Activated T-cell treated with anti-CD3 and anti-CD28 coated beads, Interleukin-2, amount 50 U/mL, for 72 hours (primary cell): ENCODE measurements at regions not wholly inside any gene's neighbourhood (a gene's known extent, or its start where the extent isn't known, plus 50 kb on each side); places are given as distances from the start of the nearest gene placed in this dataset.
"Not testable (repeated sequence)": the region's sequence is repeated elsewhere in the genome, so short reads cannot be mapped to it uniquely, and the experiment has no call there.

Source experiments
- ATAC-seq, 2 donors: fragments of 150-1000 bp; cut with Tn5 transposase; replicated peaks in 1 of 2; 2 replicates each; pipeline ENCODE4 v1.10.0; 2021; ENCODE audit warnings: moderate library complexity in 2 of 2, mild to moderate bottlenecking in 1 of 2
- DNase-seq, 2 donors: peaks; one replicate each; pipeline ENCODE4 v3.0.0; 2021 to 2022; ENCODE audit warnings: mixed read lengths in 1 of 2
- H3K27ac Mint-ChIP-seq: one replicate; pipeline ENCODE4 v1.8.0; 2022; ENCODE audit warnings: mild to moderate bottlenecking, moderate library complexity, mixed read lengths
- H3K27me3 Mint-ChIP-seq: one replicate; pipeline ENCODE4 v1.8.0; 2022; ENCODE audit warnings: low read depth, mixed read lengths
- H3K36me3 Mint-ChIP-seq, 2 donors: one replicate each; pipeline ENCODE4 v1.8.0; 2022; ENCODE audit warnings: mixed read lengths in 2 of 2, mild to moderate bottlenecking in 1 of 2; ENCODE audit not compliant: insufficient read depth in 2 of 2
- H3K4me1 Mint-ChIP-seq: one replicate; pipeline ENCODE4 v1.8.0; 2022; ENCODE audit warnings: low read depth, mixed read lengths
- H3K4me3 Mint-ChIP-seq, 2 donors: one replicate each; pipeline ENCODE4 v1.8.0; 2022; ENCODE audit warnings: mild to moderate bottlenecking in 2 of 2, mixed read lengths in 2 of 2, moderate library complexity in 2 of 2
- H3K9me3 Mint-ChIP-seq, 2 donors: one replicate each; pipeline ENCODE4 v1.8.0; 2022; ENCODE audit warnings: mixed read lengths in 2 of 2

GRCh38 chr3:127435299-127435698 lies 147.5 kb upstream of the PRR20G start:
- H3K9me3 Mint-ChIP-seq, ATAC-seq, H3K36me3 Mint-ChIP-seq, H3K4me1 Mint-ChIP-seq, DNase-seq, H3K4me3 Mint-ChIP-seq, H3K27ac Mint-ChIP-seq: not testable (repeated sequence)
- peaks cover 39% of the 10 kb centered on the region for H3K27me3 Mint-ChIP-seq

GRCh38 chr3:127431066-127431465 lies 143.2 kb upstream of the PRR20G start:
- Mint-ChIP-seq H3K36me3 (no peaks in the 10 kb centered on the region), H3K27me3 (peaks cover 47% of the 10 kb centered on the region), H3K4me1 (no peaks in the 10 kb centered on the region), H3K27ac (no peak overlapping the region), H3K9me3 (no peaks in the 10 kb centered on the region), H3K4me3 (no peak overlapping the region)
- DNase-seq, result no peak
- ATAC-seq, result no peak

GRCh38 chr3:127428344-127428997 lies 140.6 kb upstream of the PRR20G start:
- H3K4me1 Mint-ChIP-seq, result no peaks in the 10 kb centered on the region
- H3K27ac Mint-ChIP-seq, result no peak overlapping the region
- DNase-seq (no peak), ATAC-seq (no peak)
- H3K4me3 Mint-ChIP-seq, result no peak overlapping the region
- no peaks in the 10 kb centered on the region for H3K9me3 Mint-ChIP-seq
- no peaks in the 10 kb centered on the region for H3K36me3 Mint-ChIP-seq
- H3K27me3 Mint-ChIP-seq, result peaks cover 66% of the 10 kb centered on the region

- H3K27ac Mint-ChIP-seq, result no peak overlapping the region
- DNase-seq (no peak), ATAC-seq (no peak)
- no peaks in the 10 kb centered on the region for H3K9me3 Mint-ChIP-seq
- H3K27me3 Mint-ChIP-seq, result peaks cover 70% of the 10 kb centered on the region
- H3K4me1 Mint-ChIP-seq, result no peaks in the 10 kb centered on the region
- no peaks in the 10 kb centered on the region for H3K36me3 Mint-ChIP-seq
- no peak overlapping the region for H3K4me3 Mint-ChIP-seq
These were observed 139.8 kb upstream of the PRR20G start for GRCh38 chr3:127427666-127428065.

- Mint-ChIP-seq H3K27ac (no peak overlapping the region), H3K4me1 (no peaks in the 10 kb centered on the region), H3K27me3 (peaks cover 65% of the 10 kb centered on the region), H3K9me3 (no peaks in the 10 kb centered on the region), H3K4me3 (no peak overlapping the region), H3K36me3 (no peaks in the 10 kb centered on the region)
- ATAC-seq (no peak), DNase-seq (no peak)
These were observed 139.3 kb upstream of the PRR20G start for GRCh38 chr3:127427156-127427555.

- Mint-ChIP-seq H3K9me3 (no peaks in the 10 kb centered on the region), H3K4me1 (no peaks in the 10 kb centered on the region), H3K27ac (no peak overlapping the region), H3K36me3 (no peaks in the 10 kb centered on the region), H3K4me3 (no peak overlapping the region), H3K27me3 (peaks cover 60% of the 10 kb centered on the region)
- DNase-seq (no peak), ATAC-seq (no peak)
These were observed 138.8 kb upstream of the PRR20G start for GRCh38 chr3:127426444-127427153.

GRCh38 chr3:127425505-127426443 lies 137.9 kb upstream of the PRR20G start:
- ATAC-seq (no peak), DNase-seq (no peak)
- Mint-ChIP-seq H3K36me3 (no peaks in the 10 kb centered on the region), H3K9me3 (no peaks in the 10 kb centered on the region), H3K4me3 (no peak overlapping the region), H3K27ac (no peak overlapping the region), H3K27me3 (peaks cover 52% of the 10 kb centered on the region), H3K4me1 (no peaks in the 10 kb centered on the region)

GRCh38 chr3:127424766-127425504 lies 137.1 kb upstream of the PRR20G start:
- peaks cover 48% of the 10 kb centered on the region for H3K27me3 Mint-ChIP-seq
- no peak overlapping the region for H3K4me3 Mint-ChIP-seq
- H3K9me3 Mint-ChIP-seq, result no peaks in the 10 kb centered on the region
- H3K36me3 Mint-ChIP-seq, result no peaks in the 10 kb centered on the region
- ATAC-seq, result no peak
- H3K27ac Mint-ChIP-seq, result no peak overlapping the region
- no peak for DNase-seq
- H3K4me1 Mint-ChIP-seq, result no peaks in the 10 kb centered on the region

- no peak overlapping the region for H3K27ac Mint-ChIP-seq
- H3K4me1 Mint-ChIP-seq, result no peaks in the 10 kb centered on the region
- H3K27me3 Mint-ChIP-seq, result peaks cover 52% of the 10 kb centered on the region
- no peaks in the 10 kb centered on the region for H3K36me3 Mint-ChIP-seq
- DNase-seq (no peak), ATAC-seq (no peak)
- no peak overlapping the region for H3K4me3 Mint-ChIP-seq
- no peaks in the 10 kb centered on the region for H3K9me3 Mint-ChIP-seq
These were observed 136.3 kb upstream of the PRR20G start for GRCh38 chr3:127423856-127424765.

- H3K27me3 Mint-ChIP-seq, result peaks cover 52% of the 10 kb centered on the region
- no peak overlapping the region for H3K27ac Mint-ChIP-seq
- DNase-seq, result no peak
- H3K9me3 Mint-ChIP-seq, result no peaks in the 10 kb centered on the region
- no peak overlapping the region for H3K4me3 Mint-ChIP-seq
- H3K36me3 Mint-ChIP-seq, result no peaks in the 10 kb centered on the region
- H3K4me1 Mint-ChIP-seq, result no peaks in the 10 kb centered on the region
- no peak for ATAC-seq
These were observed 135.0 kb upstream of the PRR20G start for GRCh38 chr3:127422663-127423375.

DNA sequence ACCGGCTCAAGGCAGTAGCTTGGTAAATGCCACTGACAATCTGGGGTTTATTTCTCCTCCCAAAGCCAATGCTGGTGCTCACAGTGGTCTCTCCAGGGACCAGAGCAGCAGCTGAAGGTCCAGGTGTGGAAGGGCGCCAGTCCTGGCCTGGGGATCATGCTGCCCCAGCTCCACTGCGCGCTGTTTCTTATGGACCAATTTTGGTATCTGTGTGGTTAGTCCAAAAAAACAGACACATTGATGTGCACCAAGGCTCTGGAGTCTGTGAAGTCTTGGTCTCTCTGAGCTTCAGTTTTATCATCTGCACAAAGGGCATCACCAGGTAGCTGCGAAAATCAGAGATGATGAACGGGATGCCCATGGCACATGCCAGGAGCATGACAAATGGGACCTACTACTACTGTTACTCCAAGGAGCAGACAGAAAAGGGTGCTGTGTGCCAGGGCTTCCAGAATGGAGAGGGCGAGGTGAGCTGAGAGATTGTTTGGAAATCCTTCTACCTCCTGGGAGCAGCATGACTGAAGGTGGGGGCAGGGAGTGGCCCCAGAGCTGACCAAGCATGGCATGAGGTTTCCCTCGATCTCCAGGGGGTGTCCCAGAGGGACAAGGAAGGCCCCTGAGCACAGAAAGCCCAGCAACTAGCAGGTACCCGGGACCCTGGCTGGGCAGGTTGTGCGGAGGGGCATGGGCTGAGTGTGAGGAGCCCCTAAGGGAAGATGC lies 134.3 kb upstream of the PRR20G start:
- Mint-ChIP-seq H3K27ac (no peak overlapping the region), H3K9me3 (no peaks in the 10 kb centered on the region), H3K4me3 (no peak overlapping the region), H3K36me3 (no peaks in the 10 kb centered on the region), H3K27me3 (peaks cover 52% of the 10 kb centered on the region), H3K4me1 (no peaks in the 10 kb centered on the region)
- ATAC-seq (no peak), DNase-seq (no peak)
